GM23338 (cell line): ENCODE measurements at regions not wholly inside any gene's neighbourhood (a gene's known extent, or its start where the extent isn't known, plus 50 kb on each side); places are given as distances from the start of the nearest gene placed in this dataset.

Experiments used
- ATAC-seq: fragments of 200-7000 bp; cut with Tn5 transposase; 3 replicates; pipeline ENCODE4 v1.9.1; 2020
- DNase-seq: peaks from one replicate; pipeline ENCODE4 v3.0.0-alpha.2; 2015; ENCODE audit warnings: low spot score
- H2AFZ ChIP-seq: fragments of 200-600 bp; sonication (generic); 2 replicates; pipeline ENCODE4 v1.8.0; 2016; ENCODE audit warnings: antibody characterized with exemption, mild to moderate bottlenecking, moderate library complexity
- H3F3A ChIP-seq: fragments of 200-600 bp; sonication (generic); replicated peaks from 2 replicates; pipeline ENCODE4 v1.8.0; 2017; ENCODE audit warnings: antibody characterized with exemption, mixed run types, low read depth
- H3K27ac ChIP-seq: fragments of 200-600 bp; sonication (generic); 2 replicates; pipeline ENCODE4 v1.6.1; 2016; ENCODE audit warnings: low read depth
- H3K27me3 ChIP-seq: fragments of 200-600 bp; sonication (generic); 2 replicates; pipeline ENCODE4 v1.8.0; 2016; ENCODE audit warnings: mild to moderate bottlenecking, mixed run types, moderate library complexity; ENCODE audit not compliant: insufficient read depth
- H3K36me3 ChIP-seq: fragments of 200-600 bp; sonication (generic); 2 replicates; pipeline ENCODE4 v1.8.0; 2016; ENCODE audit warnings: mild to moderate bottlenecking; ENCODE audit not compliant: insufficient read depth
- H3K4me1 ChIP-seq: fragments of 200-600 bp; sonication (generic); 2 replicates; pipeline ENCODE4 v1.8.0; 2016; ENCODE audit warnings: mild to moderate bottlenecking, moderate library complexity; ENCODE audit not compliant: insufficient read depth
- H3K4me2 ChIP-seq: fragments of 200-600 bp; sonication (generic); 2 replicates; pipeline ENCODE4 v1.7.1; 2017; ENCODE audit warnings: mixed run types
- H3K4me3 ChIP-seq: fragments of 200-600 bp; sonication (generic); 2 replicates; pipeline ENCODE4 v1.6.1; 2016; ENCODE audit warnings: mixed run types
- H3K79me2 ChIP-seq: fragments of 200-600 bp; sonication (generic); replicated peaks from 2 replicates; pipeline ENCODE4 v1.8.0; 2017; ENCODE audit warnings: mild to moderate bottlenecking; ENCODE audit not compliant: insufficient read depth
- H3K9me2 ChIP-seq: fragments of 200-600 bp; sonication (generic); 2 replicates; pipeline ENCODE4 v1.8.0; 2017; ENCODE audit not compliant: insufficient read depth
- H4K20me1 ChIP-seq: fragments of 200-600 bp; sonication (generic); replicated peaks from 2 replicates; pipeline ENCODE4 v1.8.0; 2017; ENCODE audit warnings: mild to moderate bottlenecking; ENCODE audit not compliant: insufficient read depth
- H3K27ac Mint-ChIP-seq: 2 replicates; pipeline ENCODE4 v1.8.0; 2020; ENCODE audit warnings: inconsistent platforms, mild to moderate bottlenecking, moderate library complexity, mixed read lengths
- H3K27me3 Mint-ChIP-seq: 3 replicates; pipeline ENCODE4 v1.8.0; 2022; ENCODE audit warnings: low read depth, mild to moderate bottlenecking, moderate library complexity, mixed read lengths, inconsistent platforms; ENCODE audit not compliant: insufficient read depth, poor library complexity
- H3K36me3 Mint-ChIP-seq: 3 replicates; pipeline ENCODE4 v1.8.0; 2021; ENCODE audit warnings: low read depth, mild to moderate bottlenecking, inconsistent platforms, moderate library complexity, mixed read lengths
- H3K4me1 Mint-ChIP-seq: 3 replicates; pipeline ENCODE4 v1.8.0; 2020; ENCODE audit warnings: mild to moderate bottlenecking, inconsistent platforms, mixed read lengths
- H3K4me3 Mint-ChIP-seq: 3 replicates; pipeline ENCODE4 v1.8.0; 2021; ENCODE audit warnings: moderate library complexity, mild to moderate bottlenecking, inconsistent platforms, mixed read lengths
- H3K9me3 Mint-ChIP-seq: 3 replicates; pipeline ENCODE4 v1.8.0; 2020; ENCODE audit warnings: moderate library complexity, mild to moderate bottlenecking, inconsistent platforms, mixed read lengths
- CTCF ChIP-seq, 2 experiments: fragments of 200-600 bp in 1 of 2; sonication (generic) in 1 of 2; conservative IDR thresholded peaks; 2 replicates each; pipeline versions ENCODE4 v1.5.1 to v1.6.1; 2016 to 2017; ENCODE audit warnings: antibody characterized with exemption in 2 of 2, low read depth in 2 of 2, mild to moderate bottlenecking in 2 of 2, moderate library complexity in 1 of 2
- ETS1 ChIP-seq: IDR thresholded peaks from 2 replicates; pipeline ENCODE4 v1.6.1; 2016; ENCODE audit warnings: antibody characterized with exemption
- EZH2phosphoT487 ChIP-seq: fragments of 200-600 bp; sonication (generic); IDR thresholded peaks from one replicate; pipeline ENCODE4 v1.8.1; 2018; ENCODE audit warnings: antibody characterized with exemption; ENCODE audit not compliant: unreplicated experiment
- JUNB ChIP-seq: IDR thresholded peaks from one replicate; pipeline ENCODE4 v1.6.1; 2016; ENCODE audit warnings: antibody characterized with exemption; ENCODE audit not compliant: unreplicated experiment
- NANOG ChIP-seq: IDR thresholded peaks from 2 replicates; pipeline ENCODE4 v1.6.1; 2016; ENCODE audit warnings: antibody characterized with exemption, borderline replicate concordance
- POLR2AphosphoS5 ChIP-seq: IDR thresholded peaks from 2 replicates; pipeline ENCODE4 v1.6.1; 2016; ENCODE audit warnings: antibody characterized with exemption, low read depth
- REST ChIP-seq: IDR thresholded peaks from one replicate; pipeline ENCODE4 v1.6.1; 2018; ENCODE audit warnings: antibody characterized with exemption; ENCODE audit not compliant: unreplicated experiment
- ZNF331 ChIP-seq: fragments of 250-450 bp; sonication (Bioruptor Pico); IDR thresholded peaks from 2 replicates; pipeline ENCODE4 v1.5.0; 2020; ENCODE audit warnings: low read depth, mild to moderate bottlenecking, moderate library complexity

- TF ChIP-seq JUNB = no peak
- no peak for TF ChIP-seq REST
- no peak for TF ChIP-seq CTCF (conservative IDR thresholded peaks at IDR 0.05; ENCODE audit: low read depth in 2 of 2)
- TF ChIP-seq NANOG = no peak
- TF ChIP-seq POLR2AphosphoS5 = no peak
- TF ChIP-seq ZNF331 (CRISPR knock-in tag) = no peak
Measured at GRCh38 chr12:91373086-91373485, 190.5 kb upstream of the DCN start (continued).

GRCh38 chr12:91370086-91370868 is 187.7 kb upstream of the DCN start:
- ATAC-seq = peak; percentile 72
- no peaks in the 10 kb centered on the region for H3K36me3 ChIP-seq

More at GRCh38 chr12:91370086-91370868, 187.7 kb upstream of the DCN start:
- peaks cover 19% of the 10 kb centered on the region; the same call in 1 of the 2 replicates for H3K4me1 ChIP-seq
- no peak overlapping the region for H3K4me3 ChIP-seq
- Mint-ChIP-seq H3K27me3 (no peaks in the 10 kb centered on the region), H3K4me1 (peaks cover 17% of the 10 kb centered on the region), H3K27ac (no peak overlapping the region), H3K9me3 (no peaks in the 10 kb centered on the region), H3K36me3 (no peaks in the 10 kb centered on the region), H3K4me3 (no peak overlapping the region)
- peak overlapping the region; percentile 67 for H3K27ac ChIP-seq
- 0 out of 2 replicates have a peak, but pooled peaks have one; percentile 19 for TF ChIP-seq ETS1
- TF ChIP-seq ZNF331 (CRISPR knock-in tag) = no peak
- TF ChIP-seq REST = no peak
- no peak for TF ChIP-seq EZH2phosphoT487
- TF ChIP-seq NANOG = peak; percentile 80; the same call in 1 of the 2 replicates
- no peaks in the 10 kb centered on the region for H3K27me3 ChIP-seq
- no peaks in the 10 kb centered on the region for H4K20me1 ChIP-seq
- H3F3A ChIP-seq = 0 out of 2 replicates have a peak, but pooled peaks cover 4% of the 10 kb centered on the region
- 0 out of 2 replicates have a peak overlapping the region, but pooled peaks have one; percentile 12 for H2AFZ ChIP-seq
- H3K79me2 ChIP-seq = no peaks in the 10 kb centered on the region
- 0 out of 2 replicates have a peak, but pooled peaks cover 4% of the 10 kb centered on the region for H3K9me2 ChIP-seq
- no peak overlapping the region; the same call in 1 of the 2 replicates for H3K4me2 ChIP-seq
- peak; percentile 65 for DNase-seq
